ENCODE measurements at regions not wholly inside any gene's neighbourhood (a gene's known extent, or its start where the extent isn't known, plus 50 kb on each side); places are given as distances from the start of the nearest gene placed in this dataset.

DNA sequence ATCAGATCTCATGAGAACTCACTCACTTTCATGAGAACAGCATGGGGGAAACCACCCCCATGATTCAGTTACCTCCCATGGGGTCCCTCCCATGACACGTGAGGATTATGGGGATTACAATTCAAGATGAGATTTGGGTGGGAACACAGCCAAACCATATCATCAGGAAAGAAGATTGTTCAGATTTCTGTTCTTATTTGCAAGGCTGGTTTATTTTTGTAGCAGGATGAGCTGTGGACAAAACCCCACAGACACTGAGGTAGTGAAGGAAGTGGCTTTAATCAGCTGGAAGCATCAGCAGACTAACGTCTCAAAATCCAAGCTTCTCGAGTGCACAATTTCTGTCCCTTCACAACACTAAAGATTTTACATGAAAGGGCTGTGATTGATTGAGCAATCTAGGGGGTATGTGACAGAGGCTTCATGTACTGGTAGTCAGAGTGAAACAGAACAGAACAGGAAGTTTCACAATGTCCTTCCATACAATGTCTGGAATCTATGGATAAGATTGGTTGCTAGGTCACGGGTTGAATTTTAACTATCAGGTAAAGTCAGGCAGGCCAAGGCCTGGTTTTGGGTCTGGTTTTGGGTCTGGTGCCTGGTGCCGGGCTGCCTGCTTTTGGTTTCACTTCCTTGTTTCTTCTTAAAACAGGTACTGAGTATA is 91.3 kb upstream of the ZNF366 start:
- WGBS, 2 experiments (ENCODE audit: extremely low coverage in 1 of 2, insufficient coverage in 1 of 2, insufficient read length in 1 of 2, insufficient replicate concordance in 2 of 2, low coverage in 1 of 2, low lambda C conversion rate in 2 of 2, missing lambda C conversion rate in 1 of 2), result 96% methylated on average over 5 of the region's 5 CpGs; no CpG with 5 or more reads in 1 of the 2 experiments
- Histone ChIP-seq H2AFZ (ENCODE audit: low read length) (no peak overlapping the region), H3K9ac (replicated peaks in 1 of 4; ENCODE audit: extremely low read depth in 1 of 4, low read depth in 3 of 4, low read length in 3 of 4) (no peak overlapping the region), H3K79me1 (ENCODE audit: low read depth, low read length) (no peaks in the 10 kb centered on the region), H2BK5ac (ENCODE audit: low read depth, low read length) (no peak overlapping the region), H3K4ac (replicated peaks; ENCODE audit: insufficient read length, low read depth, low read length) (no peak overlapping the region), H2BK12ac (ENCODE audit: low read depth, low read length) (no peak overlapping the region), H3K36me3 (ENCODE audit: control insufficient read depth in 2 of 4, insufficient read depth in 4 of 4, low read length in 3 of 4) (no peaks in the 10 kb centered on the region; a peak in 1 of 8 replicates), H2BK120ac (replicated peaks; ENCODE audit: low read depth, low read length) (no peak overlapping the region), H3K56ac (replicated peaks; ENCODE audit: insufficient read length, low read depth, low read length) (no peak overlapping the region), H2BK15ac (ENCODE audit: low read length) (no peak overlapping the region), H3K18ac (ENCODE audit: extremely low read depth, low read length) (no peak overlapping the region), H3K4me1 (replicated peaks in 1 of 4; ENCODE audit: control insufficient read depth in 3 of 4, insufficient read depth in 4 of 4, low read length in 3 of 4) (peaks cover 0 to 4% (median 1%) of the 10 kb centered on the region in 4 experiments; a peak in 2 of 7 replicates), H3K27ac (ENCODE audit: low read depth, low read length) (no peak overlapping the region), H3K4me2 (ENCODE audit: insufficient read depth in 1 of 2, low read depth in 2 of 2, low read length in 2 of 2) (no peak overlapping the region), H3K27me3 (replicated peaks in 1 of 4; ENCODE audit: control insufficient read depth in 3 of 4, extremely low read depth in 1 of 4, insufficient read depth in 3 of 4, low read length in 3 of 4) (no peaks in the 10 kb centered on the region; a peak in 1 of 7 replicates), H4K8ac (ENCODE audit: extremely low read depth, insufficient read depth, low read length) (no peak overlapping the region), H3K9me3 (ENCODE audit: insufficient read depth in 2 of 2, low read depth in 1 of 2, low read length in 1 of 2) (peaks cover 0 to 8% of the 10 kb centered on the region in 2 experiments; a peak in 2 of 4 replicates), H3K14ac (ENCODE audit: insufficient read length) (no peak overlapping the region), H4K91ac (replicated peaks; ENCODE audit: insufficient read length, low read length) (no peak overlapping the region), H2BK20ac (ENCODE audit: low read length) (no peak overlapping the region), H3K23me2 (ENCODE audit: low read depth, low read length) (no peaks in the 10 kb centered on the region), H3K23ac (ENCODE audit: insufficient read length) (no peak overlapping the region), H4K5ac (ENCODE audit: insufficient read length, low read depth, low read length) (no peak overlapping the region), H3K4me3 (ENCODE audit: extremely low read depth in 1 of 4, insufficient read depth in 2 of 4, low read depth in 3 of 4, low read length in 4 of 4) (no peak overlapping the region), H4K20me1 (replicated peaks in 1 of 2; ENCODE audit: control insufficient read depth in 1 of 2, insufficient read depth in 2 of 2, low read length in 2 of 2) (no peaks in the 10 kb centered on the region), H2AK5ac (ENCODE audit: low read depth, low read length) (no peak overlapping the region), H3K79me2 (ENCODE audit: control insufficient read depth in 1 of 2, insufficient read depth in 2 of 2, low read length in 2 of 2) (no peaks in the 10 kb centered on the region)
- POLR2A ChIA-PET (ENCODE audit: partially characterized antibody), result no interaction called here
- DNase-seq (ENCODE audit: low read depth in 1 of 2, low spot score in 2 of 2) (no peak), FAIRE-seq (no peak)
- TF ChIP-seq, protein P1, sequence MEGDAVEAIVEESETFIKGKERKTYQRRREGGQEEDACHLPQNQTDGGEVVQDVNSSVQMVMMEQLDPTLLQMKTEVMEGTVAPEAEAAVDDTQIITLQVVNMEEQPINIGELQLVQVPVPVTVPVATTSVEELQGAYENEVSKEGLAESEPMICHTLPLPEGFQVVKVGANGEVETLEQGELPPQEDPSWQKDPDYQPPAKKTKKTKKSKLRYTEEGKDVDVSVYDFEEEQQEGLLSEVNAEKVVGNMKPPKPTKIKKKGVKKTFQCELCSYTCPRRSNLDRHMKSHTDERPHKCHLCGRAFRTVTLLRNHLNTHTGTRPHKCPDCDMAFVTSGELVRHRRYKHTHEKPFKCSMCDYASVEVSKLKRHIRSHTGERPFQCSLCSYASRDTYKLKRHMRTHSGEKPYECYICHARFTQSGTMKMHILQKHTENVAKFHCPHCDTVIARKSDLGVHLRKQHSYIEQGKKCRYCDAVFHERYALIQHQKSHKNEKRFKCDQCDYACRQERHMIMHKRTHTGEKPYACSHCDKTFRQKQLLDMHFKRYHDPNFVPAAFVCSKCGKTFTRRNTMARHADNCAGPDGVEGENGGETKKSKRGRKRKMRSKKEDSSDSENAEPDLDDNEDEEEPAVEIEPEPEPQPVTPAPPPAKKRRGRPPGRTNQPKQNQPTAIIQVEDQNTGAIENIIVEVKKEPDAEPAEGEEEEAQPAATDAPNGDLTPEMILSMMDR (IDR thresholded peaks at IDR 0.05; ENCODE audit: control extremely low read depth in 1 of 3, insufficient read depth in 1 of 3, low read depth in 1 of 3, low read length in 3 of 3), result no peak
- no peak for TF ChIP-seq SP2 (IDR thresholded peaks at IDR 0.05; ENCODE audit: low read length)
- CTCF ChIA-PET (ENCODE audit: partially characterized antibody), result interaction anchor here (0.8 to 1.5 kb wide), 3 partner anchors 10 to 42 kb away, joined by 3 to 4 read pairs (median 3); no protein-coding TSS in a partner anchor

All from H1 (cell line).